ENCODE measurements at regions not wholly inside any gene's neighbourhood (a gene's known extent, or its start where the extent isn't known, plus 50 kb on each side); places are given as distances from the start of the nearest gene placed in this dataset.

DNA sequence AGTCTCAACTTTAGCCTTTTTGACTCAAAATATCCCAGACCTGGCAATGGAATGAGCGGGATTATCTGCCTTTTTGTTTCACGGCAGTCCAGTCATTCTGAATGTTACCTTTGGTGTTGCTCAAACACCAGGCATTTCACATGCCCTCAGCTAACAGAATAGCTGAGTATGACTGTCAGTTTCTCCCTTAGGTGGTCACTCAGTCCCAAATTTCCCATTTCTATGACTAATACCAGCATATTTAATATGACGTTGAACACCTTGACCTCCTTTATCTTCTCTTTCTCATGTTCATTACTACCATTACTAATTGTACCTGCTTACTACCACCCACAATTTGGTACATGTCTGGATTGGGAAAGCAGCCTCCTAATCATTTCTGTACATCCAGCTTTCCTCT, 65.2 kb downstream of the EDN1 start:
- TF ChIP-seq, protein P1, sequence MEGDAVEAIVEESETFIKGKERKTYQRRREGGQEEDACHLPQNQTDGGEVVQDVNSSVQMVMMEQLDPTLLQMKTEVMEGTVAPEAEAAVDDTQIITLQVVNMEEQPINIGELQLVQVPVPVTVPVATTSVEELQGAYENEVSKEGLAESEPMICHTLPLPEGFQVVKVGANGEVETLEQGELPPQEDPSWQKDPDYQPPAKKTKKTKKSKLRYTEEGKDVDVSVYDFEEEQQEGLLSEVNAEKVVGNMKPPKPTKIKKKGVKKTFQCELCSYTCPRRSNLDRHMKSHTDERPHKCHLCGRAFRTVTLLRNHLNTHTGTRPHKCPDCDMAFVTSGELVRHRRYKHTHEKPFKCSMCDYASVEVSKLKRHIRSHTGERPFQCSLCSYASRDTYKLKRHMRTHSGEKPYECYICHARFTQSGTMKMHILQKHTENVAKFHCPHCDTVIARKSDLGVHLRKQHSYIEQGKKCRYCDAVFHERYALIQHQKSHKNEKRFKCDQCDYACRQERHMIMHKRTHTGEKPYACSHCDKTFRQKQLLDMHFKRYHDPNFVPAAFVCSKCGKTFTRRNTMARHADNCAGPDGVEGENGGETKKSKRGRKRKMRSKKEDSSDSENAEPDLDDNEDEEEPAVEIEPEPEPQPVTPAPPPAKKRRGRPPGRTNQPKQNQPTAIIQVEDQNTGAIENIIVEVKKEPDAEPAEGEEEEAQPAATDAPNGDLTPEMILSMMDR (IDR thresholded peaks at IDR 0.05 in 8 of 11, conservative IDR thresholded peaks at IDR 0.05 in 3 of 11) = no peak
- TF ChIP-seq POLR2A (IDR thresholded peaks at IDR 0.05) (no peak), POLR2AphosphoS5 (IDR thresholded peaks at IDR 0.05) (no peak)

Data from spleen (tissue), 7 donors.